H9 (cell line): ENCODE measurements at regions not wholly inside any gene's neighbourhood (a gene's known extent, or its start where the extent isn't known, plus 50 kb on each side); places are given as distances from the start of the nearest gene placed in this dataset.

ENCODE experiments used
- DNase-seq: peaks from one replicate; pipeline ENCODE4 v3.0.0-alpha.2; 2017
- H2AFZ ChIP-seq: one replicate; pipeline ENCODE4 v1.6.1; 2013; ENCODE audit warnings: mild to moderate bottlenecking, low read length, control low read depth, moderate library complexity
- H2AK5ac ChIP-seq: 2 replicates; pipeline ENCODE4 v1.6.1; 2013; ENCODE audit warnings: low read length, control low read depth, mixed read lengths; ENCODE audit not compliant: insufficient read length
- H2BK120ac ChIP-seq: one replicate; pipeline ENCODE4 v1.6.1; 2013; ENCODE audit warnings: low read depth, mild to moderate bottlenecking, low read length, control low read depth, inconsistent platforms; ENCODE audit not compliant: poor library complexity, severe bottlenecking
- H2BK12ac ChIP-seq: 2 replicates; pipeline ENCODE4 v1.6.1; 2013; ENCODE audit warnings: low read length, control low read depth, mixed read lengths, low read depth; ENCODE audit not compliant: insufficient read length
- H2BK15ac ChIP-seq: 2 replicates; pipeline ENCODE4 v1.6.1; 2013; ENCODE audit warnings: low read depth, low read length, control low read depth
- H2BK20ac ChIP-seq: one replicate; pipeline ENCODE4 v1.6.1; 2013; ENCODE audit warnings: low read depth, mild to moderate bottlenecking, low read length, control low read depth, inconsistent platforms; ENCODE audit not compliant: poor library complexity, severe bottlenecking
- H2BK5ac ChIP-seq: 2 replicates; pipeline ENCODE4 v1.6.1; 2013; ENCODE audit warnings: low read length, control low read depth, mixed read lengths; ENCODE audit not compliant: insufficient read length
- H3K14ac ChIP-seq: 2 replicates; pipeline ENCODE4 v1.6.1; 2013; ENCODE audit warnings: low read length, control low read depth; ENCODE audit not compliant: insufficient read depth
- H3K18ac ChIP-seq: 2 replicates; pipeline ENCODE4 v1.6.1; 2013; ENCODE audit warnings: low read depth, mild to moderate bottlenecking, mixed read lengths, low read length, control low read depth; ENCODE audit not compliant: insufficient read length
- H3K23ac ChIP-seq: 2 replicates; pipeline ENCODE4 v1.6.1; 2013; ENCODE audit warnings: low read length, control low read depth, mixed read lengths, low read depth; ENCODE audit not compliant: insufficient read length
- H3K23me2 ChIP-seq: 2 replicates; pipeline ENCODE4 v1.6.1; 2013; ENCODE audit warnings: low read depth, mild to moderate bottlenecking, mixed read lengths, low read length, control low read depth; ENCODE audit not compliant: insufficient read length, poor library complexity, severe bottlenecking
- H3K27ac ChIP-seq: 2 replicates; pipeline ENCODE4 v1.5.1; 2013; ENCODE audit warnings: low read length, control low read depth, mixed read lengths, low read depth; ENCODE audit not compliant: insufficient read length
- H3K27me3 ChIP-seq: 2 replicates; pipeline ENCODE4 v1.6.1; 2013; ENCODE audit warnings: low read length, control low read depth, inconsistent platforms; ENCODE audit not compliant: insufficient read depth
- H3K4ac ChIP-seq: 2 replicates; pipeline ENCODE4 v1.6.1; 2013; ENCODE audit warnings: low read depth, mild to moderate bottlenecking, control low read depth, inconsistent platforms, low read length, moderate library complexity
- H3K4me1 ChIP-seq: 2 replicates; pipeline ENCODE4 v1.6.1; 2013; ENCODE audit warnings: low read length, control low read depth, inconsistent platforms; ENCODE audit not compliant: insufficient read depth
- H3K4me2 ChIP-seq: 2 replicates; pipeline ENCODE4 v1.6.1; 2013; ENCODE audit warnings: low read length, control low read depth, mixed read lengths; ENCODE audit not compliant: insufficient read length, insufficient read depth
- H3K56ac ChIP-seq: 2 replicates; pipeline ENCODE4 v1.6.1; 2013; ENCODE audit warnings: low read depth, mild to moderate bottlenecking, mixed read lengths, low read length, control low read depth; ENCODE audit not compliant: insufficient read length
- H3K79me1 ChIP-seq: 2 replicates; pipeline ENCODE4 v1.6.1; 2013; ENCODE audit warnings: low read depth, mild to moderate bottlenecking, moderate library complexity, low read length, control low read depth, inconsistent platforms; ENCODE audit not compliant: insufficient read depth, poor library complexity, severe bottlenecking
- H3K79me2 ChIP-seq: 2 replicates; pipeline ENCODE4 v1.6.1; 2013; ENCODE audit warnings: low read length, control low read depth, inconsistent platforms; ENCODE audit not compliant: insufficient read depth
- H3K9ac ChIP-seq: 2 replicates; pipeline ENCODE4 v1.6.1; 2013; ENCODE audit warnings: low read length, control low read depth, mixed read lengths; ENCODE audit not compliant: insufficient read length; ENCODE audit errors: extremely low read depth
- H3K9me3 ChIP-seq: one replicate; pipeline ENCODE4 v1.6.1; 2013; ENCODE audit warnings: low read depth, low read length, inconsistent platforms; ENCODE audit not compliant: control insufficient read depth
- H3T11ph ChIP-seq: one replicate; pipeline ENCODE4 v1.6.1; 2013; ENCODE audit warnings: mild to moderate bottlenecking, low read length, control low read depth, inconsistent platforms
- H4K20me1 ChIP-seq: one replicate; pipeline ENCODE4 v1.6.1; 2013; ENCODE audit not compliant: control insufficient read depth, insufficient read length, insufficient read depth
- H4K5ac ChIP-seq: 2 replicates; pipeline ENCODE4 v1.6.1; 2013; ENCODE audit warnings: low read depth, mild to moderate bottlenecking, mixed read lengths, low read length, control low read depth; ENCODE audit not compliant: insufficient read length
- H4K8ac ChIP-seq: replicated peaks from 2 replicates; pipeline ENCODE4 v1.6.1; 2013; ENCODE audit warnings: low read length, control low read depth, mixed read lengths, low read depth; ENCODE audit not compliant: insufficient read length
- H4K91ac ChIP-seq: 2 replicates; pipeline ENCODE4 v1.6.1; 2013; ENCODE audit warnings: low read depth, mild to moderate bottlenecking, moderate library complexity, mixed read lengths, low read length, control low read depth; ENCODE audit not compliant: insufficient read length
- H3K27ac Mint-ChIP-seq, 3 experiments: 2 replicates in 2 of 3; 3 replicates in 1 of 3; pipeline ENCODE4 v1.8.0; 2020 to 2021; ENCODE audit warnings: mixed read lengths in 3 of 3, mild to moderate bottlenecking in 1 of 3, moderate library complexity in 1 of 3
- H3K27me3 Mint-ChIP-seq: 2 replicates; pipeline ENCODE4 v1.8.0; 2021; ENCODE audit warnings: low read depth, mild to moderate bottlenecking, moderate library complexity, mixed read lengths
- H3K36me3 Mint-ChIP-seq, 3 experiments: 2 replicates in 2 of 3; 3 replicates in 1 of 3; pipeline ENCODE4 v1.8.0; 2020 to 2021; ENCODE audit warnings: low read depth in 3 of 3, mixed read lengths in 3 of 3; ENCODE audit not compliant: insufficient read depth in 1 of 3
- H3K4me1 Mint-ChIP-seq, 2 experiments: 2 replicates each; pipeline ENCODE4 v1.8.0; 2020; ENCODE audit warnings: mixed read lengths in 2 of 2
- H3K4me3 Mint-ChIP-seq, 2 experiments: 2 replicates in 1 of 2; 3 replicates in 1 of 2; pipeline ENCODE4 v1.8.0; 2020 to 2021; ENCODE audit warnings: mild to moderate bottlenecking in 2 of 2, mixed read lengths in 2 of 2, moderate library complexity in 1 of 2
- H3K9me3 Mint-ChIP-seq, 2 experiments: 2 replicates in 1 of 2; 3 replicates in 1 of 2; pipeline ENCODE4 v1.8.0; 2020; ENCODE audit warnings: mild to moderate bottlenecking in 2 of 2, mixed read lengths in 2 of 2, moderate library complexity in 1 of 2
- CTCF ChIP-seq: fragments of 200-600 bp; sonication (generic); conservative IDR thresholded peaks from 3 replicates; pipeline ENCODE4 v1.8.0; 2021; ENCODE audit warnings: antibody characterized with exemption, mild to moderate bottlenecking
- WGBS: extraction: QIAGEN DNeasy Blood & Tissue Kit; methylation state at CpG from one replicate; pipeline ENCODE4 v1.1.7; 2013; ENCODE audit warnings: missing lambda C conversion rate, low lambda C conversion rate, mixed read lengths; ENCODE audit not compliant: insufficient read length; ENCODE audit errors: extremely low coverage; 5-methylcytosine and 5-hydroxymethylcytosine counted together

GRCh38 chr2:116411211-116411610 is 1403.3 kb upstream of the DDX18 start:
- Histone ChIP-seq H3K27me3 (no peaks in the 10 kb centered on the region), H4K5ac (no peak overlapping the region), H4K91ac (no peak overlapping the region)

More at GRCh38 chr2:116411211-116411610, 1403.3 kb upstream of the DDX18 start:
- WGBS, result no CpG with 5 or more reads among the region's 2 CpGs
- no peak overlapping the region for H2BK12ac ChIP-seq
- no peak overlapping the region for H2BK15ac ChIP-seq
- H2AK5ac ChIP-seq, result no peak overlapping the region
- H3K9ac ChIP-seq, result no peak overlapping the region
- Mint-ChIP-seq H3K27me3 (peaks cover 2% of the 10 kb centered on the region), H3K27ac (no peak overlapping the region), H3K4me1 (peaks cover 0 to 11% of the 10 kb centered on the region in 2 experiments; a peak in 3 of 4 replicates), H3K36me3 (peaks cover 9 to 20% (median 9%) of the 10 kb centered on the region in 3 experiments; a peak in 6 of 7 replicates), H3K9me3 (peaks cover 12 to 14% of the 10 kb centered on the region in 2 experiments), H3K4me3 (no peak overlapping the region)
- no peak overlapping the region for H3K27ac ChIP-seq
- no peak for DNase-seq
- no peaks in the 10 kb centered on the region for H3K4me1 ChIP-seq
- no peak overlapping the region for H2BK20ac ChIP-seq
- no peaks in the 10 kb centered on the region for H3K79me1 ChIP-seq
- no peak overlapping the region for H3K18ac ChIP-seq
- H3K14ac ChIP-seq, result no peak overlapping the region
- H3K23ac ChIP-seq, result no peak overlapping the region
- H3K23me2 ChIP-seq, result no peaks in the 10 kb centered on the region
- no peak overlapping the region for H4K8ac ChIP-seq
- H3T11ph ChIP-seq, result no peak overlapping the region
- H4K20me1 ChIP-seq, result no peaks in the 10 kb centered on the region
- no peak overlapping the region for H2BK120ac ChIP-seq
- H3K79me2 ChIP-seq, result no peaks in the 10 kb centered on the region
- no peak overlapping the region for H2BK5ac ChIP-seq
- no peak overlapping the region for H2AFZ ChIP-seq
- no peak overlapping the region for H3K56ac ChIP-seq
- no peak overlapping the region for H3K4me2 ChIP-seq
- H3K4ac ChIP-seq, result no peak overlapping the region
- no peaks in the 10 kb centered on the region for H3K9me3 ChIP-seq
- no peak for TF ChIP-seq CTCF
